Fibroblast of gingiva (primary cell): ENCODE measurements at regions not wholly inside any gene's neighbourhood (a gene's known extent, or its start where the extent isn't known, plus 50 kb on each side); places are given as distances from the start of the nearest gene placed in this dataset.
"Not testable (repeated sequence)": the region's sequence is repeated elsewhere in the genome, so short reads cannot be mapped to it uniquely, and the experiment has no call there.

Experiments used
- DNase-seq: peaks from one replicate; pipeline ENCODE4 v3.0.0-alpha.2; 2011; ENCODE audit warnings: low read depth

- DNase-seq = no peak
Observed at GRCh38 chr11:38011496-38011895, 1413.5 kb upstream of the RAG2 start.

- DNase-seq = no peak
Observed at GRCh38 chr11:38009932-38010331, 1411.9 kb upstream of the RAG2 start.

GRCh38 chr11:38006466-38006865 lies 1408.4 kb upstream of the RAG2 start:
- no peak for DNase-seq

- DNase-seq = peak; percentile 47
Observed at GRCh38 chr11:38005597-38005996, 1407.6 kb upstream of the RAG2 start.

GRCh38 chr11:37999171-37999570 lies 1401.1 kb upstream of the RAG2 start:
- DNase-seq = no peak

- DNase-seq = no peak
Observed at GRCh38 chr11:37995886-37996285, 1397.8 kb upstream of the RAG2 start.

GRCh38 chr11:37988031-37988430 lies 1390.0 kb upstream of the RAG2 start:
- DNase-seq = peak; percentile 80

- DNase-seq = peak; percentile 66
Observed at GRCh38 chr11:37984991-37985390, 1387.0 kb upstream of the RAG2 start.

- no peak for DNase-seq
Observed at GRCh38 chr11:37978647-37979046, 1380.6 kb upstream of the RAG2 start.

GRCh38 chr11:37973941-37974340 lies 1375.9 kb upstream of the RAG2 start:
- DNase-seq = no peak

- peak; percentile 2 for DNase-seq
Observed at GRCh38 chr11:37972691-37973090, 1374.7 kb upstream of the RAG2 start.

- DNase-seq = not testable (repeated sequence)
Observed at GRCh38 chr11:37969336-37969735, 1371.3 kb upstream of the RAG2 start.

GRCh38 chr11:37968148-37968547 lies 1370.1 kb upstream of the RAG2 start:
- DNase-seq = no peak

GRCh38 chr11:37967635-37968034 lies 1369.6 kb upstream of the RAG2 start:
- no peak for DNase-seq

- DNase-seq = no peak
Observed at GRCh38 chr11:37963440-37963839, 1365.4 kb upstream of the RAG2 start.

GRCh38 chr11:37957717-37958116 lies 1359.7 kb upstream of the RAG2 start:
- no peak for DNase-seq

GRCh38 chr11:37951996-37952395 lies 1354.0 kb upstream of the RAG2 start:
- DNase-seq = no peak

- no peak for DNase-seq
Observed at GRCh38 chr11:37948258-37948657, 1350.2 kb upstream of the RAG2 start.

GRCh38 chr11:37947821-37948220 lies 1349.8 kb upstream of the RAG2 start:
- no peak for DNase-seq

GRCh38 chr11:37946155-37946766 lies 1348.2 kb upstream of the RAG2 start:
- peak; percentile 6 for DNase-seq

GRCh38 chr11:37942081-37942480 lies 1344.0 kb upstream of the RAG2 start:
- no peak for DNase-seq

- no peak for DNase-seq
Observed at GRCh38 chr11:37929100-37929653, 1331.1 kb upstream of the RAG2 start.

GRCh38 chr11:37926772-37927171 lies 1328.7 kb upstream of the RAG2 start:
- no peak for DNase-seq

GRCh38 chr11:37916331-37916730 lies 1318.3 kb upstream of the RAG2 start:
- DNase-seq = no peak
